Transverse colon (tissue), 4 donors: ENCODE measurements at regions not wholly inside any gene's neighbourhood (a gene's known extent, or its start where the extent isn't known, plus 50 kb on each side); places are given as distances from the start of the nearest gene placed in this dataset.

ENCODE experiments used
- DNase-seq: peaks from one replicate; pipeline ENCODE4 v3.0.0-alpha.2; 2019
- H3K27ac ChIP-seq, 4 donors: fragments of 200-600 bp; sonication (generic); 2 replicates each; pipeline ENCODE4 v1.5.1; 2016 to 2018; ENCODE audit warnings: inconsistent platforms in 4 of 4
- H3K27me3 ChIP-seq: fragments of 200-600 bp; sonication (generic); 2 replicates; pipeline ENCODE4 v1.5.1; 2017; ENCODE audit warnings: inconsistent platforms
- H3K36me3 ChIP-seq, 4 donors: fragments of 200-600 bp; sonication (generic); 2 replicates each; pipeline ENCODE4 v1.5.1; 2017 to 2019; ENCODE audit warnings: inconsistent platforms in 4 of 4
- H3K4me1 ChIP-seq, 4 donors: fragments of 200-600 bp; sonication (generic); 2 replicates each; pipeline ENCODE4 v1.5.1; 2017 to 2020; ENCODE audit warnings: inconsistent platforms in 4 of 4
- H3K4me3 ChIP-seq, 4 donors: fragments of 200-600 bp; sonication (generic); 1 replicate in 1 of 4; 2 replicates in 3 of 4; pipeline versions ENCODE4 v1.5.1 to v1.6.1; 2017 to 2019; ENCODE audit warnings: inconsistent platforms in 4 of 4
- H3K9me3 ChIP-seq, 2 donors: fragments of 200-600 bp; sonication (generic); 2 replicates each; pipeline ENCODE4 v1.5.1; 2017 to 2019; ENCODE audit warnings: inconsistent platforms in 2 of 2
- CTCF ChIP-seq, 5 experiments: fragments of 200-600 bp in 3 of 5; fragments of 450-650 bp in 2 of 5; sonication (generic) in 3 of 5; IDR thresholded peaks; 1 replicate in 2 of 5; 2 replicates in 3 of 5; pipeline ENCODE4 v1.5.1; 2016 to 2017; ENCODE audit warnings: antibody characterized with exemption in 5 of 5, inconsistent platforms in 3 of 5, mild to moderate bottlenecking in 2 of 5, moderate library complexity in 1 of 5
- EP300 ChIP-seq: sonication (generic); formaldehyde crosslinking; IDR thresholded peaks from one replicate; pipeline ENCODE4 v1.6.1; 2017; ENCODE audit warnings: antibody characterized with exemption, low read depth
- POLR2A ChIP-seq: fragments of 450-650 bp; IDR thresholded peaks from one replicate; pipeline ENCODE4 v1.6.1; 2016; ENCODE audit warnings: antibody characterized with exemption, mild to moderate bottlenecking, moderate library complexity
- POLR2AphosphoS5 ChIP-seq, 3 donors: sonication (generic); formaldehyde crosslinking; IDR thresholded peaks; one replicate each; pipeline ENCODE4 v1.6.1; 2016; ENCODE audit warnings: antibody characterized with exemption in 3 of 3
- in situ Hi-C, 4 donors: fragments of 200-750 bp; cut with MboI; loops; one replicate each; pipeline versions ENCODE4 v1.15.0 to v1.15.1; 2017; ENCODE audit warnings: low sequenced_read_pairs in 3 of 4, low pct_ligation_motif_present in 1 of 4, low pct_unique_long_range_greater_than_20kb in 1 of 4
- intact Hi-C: fragments of 100-400 bp; cut with DNase I; formaldehyde crosslinking; loops from one replicate; pipeline ENCODE4 v1.15.1; 2023; ENCODE audit warnings: low total_unique reads
- small RNA-seq, 4 donors: library from RNA; depleted of rRNA; stranded (forward); fragments of <200 nt; gene quantifications; one replicate each; pipeline ENCODE3, GENCODE V24; 2016

GRCh38 chr6:27528714-27529113, 55.8 kb upstream of the ZNF184 start:
- Histone ChIP-seq H3K4me1 (no peaks in the 10 kb centered on the region), H3K4me3 (no peak overlapping the region), H3K36me3 (no peaks in the 10 kb centered on the region), H3K27me3 (peaks cover 45% of the 10 kb centered on the region), H3K9me3 (no peaks in the 10 kb centered on the region), H3K27ac (no peak overlapping the region)
- in situ Hi-C loops, result no loop called here
- DNase-seq, result no peak
- TF ChIP-seq POLR2AphosphoS5 (IDR thresholded peaks at IDR 0.05) (no peak), CTCF (IDR thresholded peaks at IDR 0.05) (no peak), EP300 (no peak), POLR2A (no peak)
- intact Hi-C loops, result no loop called here

Small RNAs in the stretch of these regions (small RNA-seq; reads per million reads assigned to genes)
- gene AL031229.1 (0 to 0.28 (median 0.07) reads per million in 4 donors), gene HIST1H4PS1 (0 to 0.14 (median 0) reads per million in 4 donors), gene RNU6-471P (0 reads per million in 4 donors)
